ENCODE measurements at regions not wholly inside any gene's neighbourhood (a gene's known extent, or its start where the extent isn't known, plus 50 kb on each side); places are given as distances from the start of the nearest gene placed in this dataset.
"Not testable (repeated sequence)": the region's sequence is repeated elsewhere in the genome, so short reads cannot be mapped to it uniquely, and the experiment has no call there.

- DNase-seq (ENCODE audit: low spot score in 2 of 2) (no peak), ATAC-seq (no peak)
- Mint-ChIP-seq H3K4me1 (no peaks in the 10 kb centered on the region), H3K36me3 (no peaks in the 10 kb centered on the region), H3K4me3 (no peak overlapping the region), H3K27ac (no peak overlapping the region), H3K9me3 (peaks cover 3% of the 10 kb centered on the region)
These were observed 247.5 kb downstream of the NRIP1 start for GRCh38 chr21:14817311-14817710.

- H3K4me1 Mint-ChIP-seq = no peaks in the 10 kb centered on the region
- DNase-seq (ENCODE audit: low spot score in 2 of 2) = no peak
- ATAC-seq = no peak
- H3K9me3 Mint-ChIP-seq = peaks cover 4% of the 10 kb centered on the region
- H3K27ac Mint-ChIP-seq = no peak overlapping the region
- no peak overlapping the region for H3K4me3 Mint-ChIP-seq
- no peaks in the 10 kb centered on the region for H3K36me3 Mint-ChIP-seq
These were observed 249.8 kb downstream of the NRIP1 start for GRCh38 chr21:14814991-14815390.

GRCh38 chr21:14814282-14814681, 250.5 kb downstream of the NRIP1 start:
- no peaks in the 10 kb centered on the region for H3K36me3 Mint-ChIP-seq
- no peak overlapping the region for H3K27ac Mint-ChIP-seq
- ATAC-seq = no peak
- no peak for DNase-seq (ENCODE audit: low spot score in 2 of 2)
- H3K9me3 Mint-ChIP-seq = peaks cover 4% of the 10 kb centered on the region
- no peaks in the 10 kb centered on the region for H3K4me1 Mint-ChIP-seq
- H3K4me3 Mint-ChIP-seq = no peak overlapping the region

- H3K4me3 Mint-ChIP-seq; DNase-seq (ENCODE audit: low spot score in 2 of 2); ATAC-seq; H3K27ac Mint-ChIP-seq; H3K4me1 Mint-ChIP-seq; H3K36me3 Mint-ChIP-seq: not testable (repeated sequence)
- peaks cover 12% of the 10 kb centered on the region for H3K9me3 Mint-ChIP-seq
These were observed 258.1 kb upstream of the SAMSN1 start for GRCh38 chr21:14804170-14804569.

- H3K27ac Mint-ChIP-seq = no peak overlapping the region
- no peaks in the 10 kb centered on the region for H3K36me3 Mint-ChIP-seq
- peaks cover 28% of the 10 kb centered on the region for H3K9me3 Mint-ChIP-seq
- no peaks in the 10 kb centered on the region for H3K4me1 Mint-ChIP-seq
- H3K4me3 Mint-ChIP-seq = no peak overlapping the region
- DNase-seq (ENCODE audit: low spot score in 2 of 2) = no peak
- ATAC-seq = no peak
These were observed 251.4 kb upstream of the SAMSN1 start for GRCh38 chr21:14797543-14797942.

- Mint-ChIP-seq H3K4me1 (no peaks in the 10 kb centered on the region), H3K27ac (no peak overlapping the region), H3K4me3 (no peak overlapping the region), H3K36me3 (no peaks in the 10 kb centered on the region), H3K9me3 (no peaks in the 10 kb centered on the region)
- DNase-seq (ENCODE audit: low spot score in 2 of 2) (no peak), ATAC-seq (no peak)
These were observed 241.2 kb upstream of the SAMSN1 start for GRCh38 chr21:14787312-14787711.

GRCh38 chr21:14785679-14786078, 239.6 kb upstream of the SAMSN1 start:
- no peaks in the 10 kb centered on the region for H3K9me3 Mint-ChIP-seq
- no peak overlapping the region for H3K27ac Mint-ChIP-seq
- no peak overlapping the region for H3K4me3 Mint-ChIP-seq
- no peaks in the 10 kb centered on the region for H3K4me1 Mint-ChIP-seq
- no peak for ATAC-seq
- no peaks in the 10 kb centered on the region for H3K36me3 Mint-ChIP-seq
- DNase-seq (ENCODE audit: low spot score in 2 of 2) = no peak

- Mint-ChIP-seq H3K4me1 (no peaks in the 10 kb centered on the region), H3K4me3 (no peak overlapping the region), H3K9me3 (no peaks in the 10 kb centered on the region), H3K27ac (no peak overlapping the region), H3K36me3 (no peaks in the 10 kb centered on the region)
- peak; percentile 61 for ATAC-seq
- DNase-seq (ENCODE audit: low spot score in 2 of 2) = peak; percentile 28 to 68
These were observed 227.7 kb upstream of the SAMSN1 start for GRCh38 chr21:14773777-14774345.

GRCh38 chr21:14771593-14771992, 225.5 kb upstream of the SAMSN1 start:
- DNase-seq (ENCODE audit: low spot score in 2 of 2) (no peak), ATAC-seq (no peak)
- Mint-ChIP-seq H3K4me3 (no peak overlapping the region), H3K36me3 (no peaks in the 10 kb centered on the region), H3K4me1 (no peaks in the 10 kb centered on the region), H3K27ac (no peak overlapping the region), H3K9me3 (no peaks in the 10 kb centered on the region)

- Mint-ChIP-seq H3K9me3 (no peaks in the 10 kb centered on the region), H3K27ac (no peak overlapping the region), H3K4me3 (no peak overlapping the region), H3K36me3 (no peaks in the 10 kb centered on the region), H3K4me1 (no peaks in the 10 kb centered on the region)
- ATAC-seq = no peak
- no peak for DNase-seq (ENCODE audit: low spot score in 2 of 2)
These were observed 221.9 kb upstream of the SAMSN1 start for GRCh38 chr21:14768042-14768441.

- no peak for DNase-seq (ENCODE audit: low spot score in 2 of 2)
- Mint-ChIP-seq H3K36me3 (no peaks in the 10 kb centered on the region), H3K4me1 (no peaks in the 10 kb centered on the region), H3K4me3 (no peak overlapping the region), H3K9me3 (no peaks in the 10 kb centered on the region), H3K27ac (no peak overlapping the region)
- ATAC-seq = no peak
These were observed 221.2 kb upstream of the SAMSN1 start for GRCh38 chr21:14767192-14767852.

- Mint-ChIP-seq H3K9me3 (no peaks in the 10 kb centered on the region), H3K4me3 (no peak overlapping the region), H3K4me1 (no peaks in the 10 kb centered on the region), H3K27ac (no peak overlapping the region), H3K36me3 (no peaks in the 10 kb centered on the region)
- no peak for ATAC-seq
- DNase-seq (ENCODE audit: low spot score in 2 of 2) = no peak
These were observed 220.1 kb upstream of the SAMSN1 start for GRCh38 chr21:14766241-14766640.

GRCh38 chr21:14763695-14764064, 217.6 kb upstream of the SAMSN1 start:
- Mint-ChIP-seq H3K4me1 (no peaks in the 10 kb centered on the region), H3K9me3 (no peaks in the 10 kb centered on the region), H3K27ac (no peak overlapping the region), H3K36me3 (no peaks in the 10 kb centered on the region), H3K4me3 (no peak overlapping the region)
- ATAC-seq (no peak), DNase-seq (ENCODE audit: low spot score in 2 of 2) (no peak)

- Mint-ChIP-seq H3K27ac (no peak overlapping the region), H3K4me1 (no peaks in the 10 kb centered on the region), H3K36me3 (no peaks in the 10 kb centered on the region), H3K4me3 (no peak overlapping the region), H3K9me3 (no peaks in the 10 kb centered on the region)
- peak; percentile 77 for ATAC-seq
- DNase-seq (ENCODE audit: low spot score in 2 of 2) = no peak
These were observed 216.9 kb upstream of the SAMSN1 start for GRCh38 chr21:14762734-14763694.

- H3K36me3 Mint-ChIP-seq = no peaks in the 10 kb centered on the region
- H3K27ac Mint-ChIP-seq = no peak overlapping the region
- no peaks in the 10 kb centered on the region for H3K9me3 Mint-ChIP-seq
- no peaks in the 10 kb centered on the region for H3K4me1 Mint-ChIP-seq
- ATAC-seq (no peak), DNase-seq (ENCODE audit: low spot score in 2 of 2) (no peak)
- no peak overlapping the region for H3K4me3 Mint-ChIP-seq
These were observed 216.2 kb upstream of the SAMSN1 start for GRCh38 chr21:14762327-14762726.

- Mint-ChIP-seq H3K4me3 (no peak overlapping the region), H3K9me3 (peaks cover 2% of the 10 kb centered on the region), H3K4me1 (no peaks in the 10 kb centered on the region), H3K27ac (no peak overlapping the region), H3K36me3 (no peaks in the 10 kb centered on the region)
- DNase-seq (ENCODE audit: low spot score in 2 of 2) (no peak), ATAC-seq (no peak)
These were observed 213.2 kb upstream of the SAMSN1 start for GRCh38 chr21:14759285-14759684.
